Panc1 (cell line): ENCODE measurements at regions not wholly inside any gene's neighbourhood (a gene's known extent, or its start where the extent isn't known, plus 50 kb on each side); places are given as distances from the start of the nearest gene placed in this dataset.

ENCODE experiments used
- ATAC-seq: fragments of 200-7000 bp; cut with Tn5 transposase; 2 replicates; pipeline ENCODE4 v1.9.1; 2020; ENCODE audit warnings: mild to moderate bottlenecking, moderate library complexity
- BruUV-seq: library from RNA; stranded (reverse); fragments of 400-500 nt; replicated peaks from 2 replicates; lab custom pipeline; 2021; lab: Mats Ljungman, UMichigan
- CTCF ChIA-PET: fragments of 300-600 bp; sonication (Branson Sonifier 250); formaldehyde crosslinking; loops from one replicate; lab custom pipeline; 2022; ENCODE audit warnings: antibody characterized with exemption; lab: Charles Lee
- POLR2A ChIA-PET: fragments of 300-600 bp; sonication (Branson Sonifier 250); formaldehyde crosslinking; loops from one replicate; lab custom pipeline; 2022; ENCODE audit warnings: antibody characterized with exemption; lab: Charles Lee
- DNase-seq: peaks from one replicate; pipeline ENCODE4 v3.0.0-alpha.2; 2010; ENCODE audit warnings: low read depth, low spot score
- H3K27ac ChIP-seq: 2 replicates; pipeline ENCODE4 v1.5.1; 2011; ENCODE audit warnings: mild to moderate bottlenecking, low read length, inconsistent platforms
- H3K27me3 ChIP-seq: fragments of 200-500 bp; sonication (Bioruptor generic); 2 replicates; pipeline ENCODE4 v1.6.0; 2014; ENCODE audit warnings: low read length, inconsistent platforms; ENCODE audit not compliant: control insufficient read depth, insufficient read depth
- H3K36me3 ChIP-seq: fragments of 200-500 bp; sonication (Bioruptor generic); 2 replicates; pipeline ENCODE4 v1.5.1; 2014; ENCODE audit warnings: inconsistent platforms, mild to moderate bottlenecking, low read length, moderate library complexity; ENCODE audit not compliant: control insufficient read depth, insufficient read depth
- H3K4me1 ChIP-seq: 2 replicates; pipeline ENCODE4 v1.5.1; 2011; ENCODE audit warnings: inconsistent platforms, mild to moderate bottlenecking, low read length, moderate library complexity; ENCODE audit not compliant: control insufficient read depth, insufficient read depth
- H3K4me3 ChIP-seq, 2 experiments: 2 replicates each; pipeline ENCODE4 v1.5.1; 2011 to 2012; ENCODE audit warnings: low read depth in 2 of 2, low read length in 2 of 2, mild to moderate bottlenecking in 2 of 2, inconsistent platforms in 1 of 2, moderate library complexity in 1 of 2
- H3K9me3 ChIP-seq: fragments of 200-500 bp; sonication (Bioruptor generic); 2 replicates; pipeline ENCODE4 v1.5.1; 2014; ENCODE audit warnings: low read depth, mild to moderate bottlenecking, inconsistent platforms, low read length, moderate library complexity; ENCODE audit not compliant: control insufficient read depth, insufficient read depth
- CTCF ChIP-seq: fragments of 450-650 bp; IDR thresholded peaks from 2 replicates; pipeline ENCODE4 v1.5.1; 2017; ENCODE audit warnings: mild to moderate bottlenecking
- POLR2AphosphoS5 ChIP-seq: IDR thresholded peaks from 2 replicates; pipeline ENCODE4 v1.6.1; 2012; ENCODE audit warnings: mild to moderate bottlenecking, low read depth, low read length, moderate library complexity
- REST ChIP-seq, 2 experiments: IDR thresholded peaks; 2 replicates each; pipeline ENCODE4 v1.6.1; 2011 to 2012; ENCODE audit warnings: low read depth in 2 of 2, control low read depth in 1 of 2, low read length in 1 of 2, mild to moderate bottlenecking in 1 of 2, moderate library complexity in 1 of 2; ENCODE audit not compliant: insufficient read depth in 1 of 2
- SIN3A ChIP-seq: IDR thresholded peaks from 2 replicates; pipeline ENCODE4 v1.6.1; 2012; ENCODE audit warnings: low read depth, mild to moderate bottlenecking, low read length, moderate library complexity, borderline replicate concordance; ENCODE audit not compliant: insufficient read depth
- TCF7L2 ChIP-seq: IDR thresholded peaks from 2 replicates; pipeline ENCODE4 v1.6.1; 2011; ENCODE audit warnings: mild to moderate bottlenecking, low read depth, low read length, inconsistent platforms
- in situ Hi-C: cut with HindIII; loops from 2 replicates; pipeline ENCODE4 v1.10.0; 2016; ENCODE audit warnings: low sequenced_read_pairs, low pct_unique_long_range_greater_than_20kb
- intact Hi-C: fragments of 100-400 bp; cut with micrococcal nuclease; formaldehyde crosslinking; loops from one replicate; pipeline ENCODE4 v1.10.0; 2022; ENCODE audit not compliant: unreplicated experiment

- ChIA-PET POLR2A (no interaction called here), CTCF (no interaction called here)
- ATAC-seq = no peak
- DNase-seq = no peak
- H3K4me1 ChIP-seq = no peaks in the 10 kb centered on the region
- no peaks in the 10 kb centered on the region for H3K9me3 ChIP-seq
- H3K4me3 ChIP-seq = no peak overlapping the region
- no peaks in the 10 kb centered on the region for H3K27me3 ChIP-seq
- TF ChIP-seq SIN3A (no peak), REST (IDR thresholded peaks at IDR 0.05; ENCODE audit: insufficient read depth in 1 of 2, low read depth in 2 of 2, low read length in 1 of 2) (no peak), TCF7L2 (no peak), CTCF (no peak), POLR2AphosphoS5 (no peak)
- no peak overlapping the region for H3K27ac ChIP-seq
- H3K36me3 ChIP-seq = no peaks in the 10 kb centered on the region
- in situ Hi-C loops (no loop called here), intact Hi-C loops (no loop called here)
- no TSS peak for BruUV-seq
These were observed 824.8 kb upstream of the GALNTL6 start for GRCh38 chr4:170988446-170988845.

- no peak for ATAC-seq
- no peak for DNase-seq
These were observed 833.5 kb upstream of the GALNTL6 start for GRCh38 chr4:170979736-170980135.

More at GRCh38 chr4:170979736-170980135, 833.5 kb upstream of the GALNTL6 start:
- intact Hi-C loops (no loop called here), in situ Hi-C loops (no loop called here)
- no peaks in the 10 kb centered on the region for H3K9me3 ChIP-seq
- no peaks in the 10 kb centered on the region for H3K27me3 ChIP-seq
- no peaks in the 10 kb centered on the region for H3K4me1 ChIP-seq
- no peak overlapping the region for H3K27ac ChIP-seq
- BruUV-seq = no TSS peak
- CTCF ChIA-PET = no interaction called here
- H3K36me3 ChIP-seq = no peaks in the 10 kb centered on the region
- H3K4me3 ChIP-seq = no peak overlapping the region
- no peak for TF ChIP-seq TCF7L2
- TF ChIP-seq REST (IDR thresholded peaks at IDR 0.05; ENCODE audit: insufficient read depth in 1 of 2, low read depth in 2 of 2, low read length in 1 of 2) = no peak
- TF ChIP-seq POLR2AphosphoS5 = no peak
- no peak for TF ChIP-seq SIN3A
- no peak for TF ChIP-seq CTCF
- POLR2A ChIA-PET = interaction anchor here (0.6 kb wide), 1 partner anchor 33 kb away, joined by 3 read pairs; no protein-coding TSS in a partner anchor
